ENCODE measurements at regions not wholly inside any gene's neighbourhood (a gene's known extent, or its start where the extent isn't known, plus 50 kb on each side); places are given as distances from the start of the nearest gene placed in this dataset.

DNA sequence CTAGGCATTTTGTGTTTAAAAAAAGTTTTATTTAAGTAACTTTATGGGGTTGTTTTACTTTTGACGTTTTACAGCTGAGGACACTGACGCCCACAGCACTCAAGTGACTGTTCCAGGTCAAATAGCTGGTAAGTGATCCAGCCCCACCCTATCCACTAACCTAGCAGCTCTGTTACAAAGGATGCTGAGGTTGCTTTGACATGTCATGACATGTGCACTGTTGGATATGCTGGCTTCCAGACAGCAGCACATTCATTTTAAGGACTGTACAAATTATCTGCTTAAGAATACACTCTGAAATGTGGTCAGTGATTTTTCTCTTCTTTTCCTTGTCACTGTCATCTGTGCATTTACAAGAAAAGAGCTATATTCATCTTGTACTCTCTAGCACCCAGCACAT lies 417.5 kb downstream of the ZEB2 start:
- TF ChIP-seq, protein P1, sequence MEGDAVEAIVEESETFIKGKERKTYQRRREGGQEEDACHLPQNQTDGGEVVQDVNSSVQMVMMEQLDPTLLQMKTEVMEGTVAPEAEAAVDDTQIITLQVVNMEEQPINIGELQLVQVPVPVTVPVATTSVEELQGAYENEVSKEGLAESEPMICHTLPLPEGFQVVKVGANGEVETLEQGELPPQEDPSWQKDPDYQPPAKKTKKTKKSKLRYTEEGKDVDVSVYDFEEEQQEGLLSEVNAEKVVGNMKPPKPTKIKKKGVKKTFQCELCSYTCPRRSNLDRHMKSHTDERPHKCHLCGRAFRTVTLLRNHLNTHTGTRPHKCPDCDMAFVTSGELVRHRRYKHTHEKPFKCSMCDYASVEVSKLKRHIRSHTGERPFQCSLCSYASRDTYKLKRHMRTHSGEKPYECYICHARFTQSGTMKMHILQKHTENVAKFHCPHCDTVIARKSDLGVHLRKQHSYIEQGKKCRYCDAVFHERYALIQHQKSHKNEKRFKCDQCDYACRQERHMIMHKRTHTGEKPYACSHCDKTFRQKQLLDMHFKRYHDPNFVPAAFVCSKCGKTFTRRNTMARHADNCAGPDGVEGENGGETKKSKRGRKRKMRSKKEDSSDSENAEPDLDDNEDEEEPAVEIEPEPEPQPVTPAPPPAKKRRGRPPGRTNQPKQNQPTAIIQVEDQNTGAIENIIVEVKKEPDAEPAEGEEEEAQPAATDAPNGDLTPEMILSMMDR (IDR thresholded peaks at IDR 0.05; ENCODE audit: insufficient read depth, low read depth, low read length, missing control alignments): no peak

DNA sequence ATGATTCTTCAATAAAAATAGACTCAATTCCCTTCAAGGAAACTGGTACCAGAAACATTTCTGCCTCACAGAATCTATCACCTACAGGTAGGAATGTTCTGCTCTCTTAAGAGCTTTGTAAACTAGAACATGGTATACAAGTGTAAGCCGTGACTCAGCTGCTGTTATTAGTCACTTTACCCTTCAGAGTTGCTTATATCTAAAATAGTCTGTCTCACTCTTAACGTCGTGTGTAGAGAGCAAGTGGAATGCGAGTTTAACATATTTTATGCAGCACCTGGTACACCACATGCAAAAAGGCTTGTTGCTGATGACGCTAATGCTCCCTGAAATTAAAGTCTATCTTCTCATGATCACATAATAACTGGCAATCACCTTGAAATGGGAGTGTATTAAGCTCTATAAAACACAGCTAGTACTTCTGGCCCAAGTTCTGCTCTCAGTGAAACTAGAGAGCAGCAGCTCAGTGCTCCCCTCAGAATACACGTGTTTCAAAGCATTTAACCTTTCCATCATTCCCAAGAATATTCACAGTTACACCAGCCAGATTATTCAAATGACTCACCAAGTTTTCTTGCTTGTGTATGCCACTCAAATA lies 420.0 kb downstream of the ZEB2 start:
- TF ChIP-seq, protein P1 (IDR thresholded peaks at IDR 0.05; ENCODE audit: insufficient read depth, low read depth, low read length, missing control alignments): peak; percentile 67
- peak; percentile 93 for DNase-seq (ENCODE audit: low read depth)
- H3K4me3 ChIP-seq (ENCODE audit: low read length): no peak overlapping the region

More for the DNA sequence above, 417.5 kb downstream of the ZEB2 start:
- DNase-seq (ENCODE audit: low read depth): peak; percentile 94
- no peak overlapping the region for H3K4me3 ChIP-seq (ENCODE audit: low read length)

DNA sequence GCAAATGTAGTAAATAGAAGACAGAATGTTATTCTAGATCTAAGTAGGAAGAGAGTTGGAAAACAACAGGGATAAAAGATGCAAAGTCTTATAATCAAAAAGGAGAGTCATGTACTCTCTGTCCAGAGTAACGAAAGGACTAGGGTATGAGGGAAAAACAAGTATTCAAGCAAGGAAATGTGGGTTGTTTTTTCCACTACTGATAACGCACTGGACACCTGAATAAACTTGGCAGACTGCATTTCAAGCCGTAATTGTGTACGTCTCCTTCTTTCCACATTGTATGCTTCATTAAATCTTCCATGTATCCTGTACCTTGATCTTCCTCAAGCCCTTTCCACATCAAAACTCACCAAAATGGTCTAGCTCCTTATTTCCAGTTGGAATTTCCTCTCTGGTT lies 420.6 kb downstream of the ZEB2 start:
- TF ChIP-seq, protein P1 (IDR thresholded peaks at IDR 0.05; ENCODE audit: insufficient read depth, low read depth, low read length, missing control alignments): no peak
- no peak overlapping the region for H3K4me3 ChIP-seq (ENCODE audit: low read length)
- no peak for DNase-seq (ENCODE audit: low read depth)

DNA sequence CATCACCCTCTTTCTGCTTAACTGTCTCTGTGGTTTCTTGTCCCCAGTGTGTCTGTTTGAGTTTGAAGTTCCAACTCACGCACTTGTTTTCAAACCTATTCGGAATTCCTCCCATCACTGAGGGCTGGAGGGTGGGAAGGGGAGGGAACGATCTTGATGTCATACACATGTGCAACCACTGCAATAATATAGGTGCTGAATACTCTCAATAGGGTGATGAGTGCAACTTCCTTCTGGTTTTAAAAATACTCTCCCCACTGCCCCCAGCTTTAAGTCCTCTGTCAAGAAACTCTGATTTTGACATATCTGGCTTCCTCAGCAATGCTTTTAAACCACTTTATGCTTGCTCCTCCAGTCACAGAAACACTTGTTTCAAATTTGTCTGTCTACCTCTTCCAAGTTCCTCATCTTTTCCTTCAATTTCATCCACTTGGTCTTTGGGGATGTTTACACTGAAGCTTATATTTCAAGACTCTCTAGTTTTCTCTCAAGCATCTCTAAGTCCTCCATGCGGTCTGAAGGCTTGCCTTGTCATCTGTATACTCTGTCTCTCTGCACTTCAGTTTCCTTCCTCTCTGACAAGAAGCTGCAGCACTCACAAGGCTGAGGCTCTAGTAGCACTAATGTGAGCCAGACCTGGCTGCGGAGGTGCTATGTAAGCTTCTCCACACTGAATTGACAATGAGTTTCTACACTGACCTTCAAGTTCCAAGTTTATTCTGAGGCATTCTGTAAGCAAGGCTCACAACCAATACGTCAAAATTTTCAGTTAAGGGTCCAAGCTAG lies 422.3 kb downstream of the ZEB2 start:
- TF ChIP-seq, protein P1 (IDR thresholded peaks at IDR 0.05; ENCODE audit: insufficient read depth, low read depth, low read length, missing control alignments): no peak
- DNase-seq (ENCODE audit: low read depth): no peak
- H3K4me3 ChIP-seq (ENCODE audit: low read length): no peak overlapping the region

DNA sequence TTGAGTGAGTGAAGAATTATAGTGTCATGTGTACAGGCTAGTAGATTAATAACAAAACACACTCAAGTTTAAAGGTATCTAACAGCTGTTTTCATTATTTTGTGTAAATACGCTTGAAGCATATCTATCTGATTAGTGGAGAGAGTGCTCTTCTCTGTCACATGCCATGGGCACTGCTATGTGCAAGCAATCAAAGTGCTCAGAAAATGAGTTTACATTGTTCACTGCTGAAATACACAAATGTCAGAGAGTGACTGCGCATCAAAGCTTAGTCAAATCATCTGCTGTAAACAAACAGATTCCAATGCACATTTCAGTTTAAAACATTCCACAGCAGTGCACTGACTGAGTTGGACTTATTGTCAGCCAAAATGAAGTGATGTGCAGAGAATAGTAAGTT lies 423.4 kb downstream of the ZEB2 start:
- no peak for DNase-seq (ENCODE audit: low read depth)

DNA sequence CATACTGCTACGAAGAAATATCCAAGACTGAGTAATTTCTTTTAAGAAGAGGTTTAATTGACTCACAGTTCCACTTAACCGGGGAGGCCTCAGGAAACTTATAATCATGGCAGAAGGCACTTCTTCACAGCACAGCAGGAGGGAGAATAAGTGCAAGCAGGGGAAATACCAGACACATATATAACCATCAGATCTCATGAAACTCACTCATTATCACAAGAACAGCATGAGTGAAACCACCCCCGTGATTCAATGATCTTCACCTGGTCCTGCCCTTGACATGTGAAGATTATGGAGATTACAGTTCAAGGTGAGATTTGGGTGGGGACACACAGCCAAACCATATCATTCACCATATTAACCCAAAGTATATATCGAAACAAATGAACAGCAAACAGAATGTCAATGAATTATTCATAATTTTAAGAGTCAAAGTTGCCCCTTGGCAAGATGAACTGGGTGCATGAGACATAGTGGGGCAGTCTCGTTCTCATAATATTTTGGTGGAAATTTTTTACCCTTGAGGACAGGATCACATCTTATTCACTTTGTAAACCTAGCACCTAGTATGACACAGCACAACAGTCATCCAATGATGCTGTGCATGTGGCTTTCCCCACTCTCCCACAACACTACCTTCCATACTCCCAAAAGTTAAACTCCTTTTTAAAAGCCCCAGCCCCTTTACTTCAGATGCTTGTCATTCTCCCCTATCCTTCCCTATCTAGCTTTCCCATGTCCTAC lies 425.3 kb downstream of the ZEB2 start:
- TF ChIP-seq, protein P1 (IDR thresholded peaks at IDR 0.05; ENCODE audit: insufficient read depth, low read depth, low read length, missing control alignments): no peak
- no peak overlapping the region for H3K4me3 ChIP-seq (ENCODE audit: low read length)
- DNase-seq (ENCODE audit: low read depth): no peak

More for the DNA sequence above, 423.4 kb downstream of the ZEB2 start:
- no peak overlapping the region for H3K4me3 ChIP-seq (ENCODE audit: low read length)
- TF ChIP-seq, protein P1 (IDR thresholded peaks at IDR 0.05; ENCODE audit: insufficient read depth, low read depth, low read length, missing control alignments): no peak

Data from epithelial cell of esophagus (primary cell).